NCI-H2107 treated with DMSO at 0.1 percent for 48 hours (cell line): ENCODE measurements at regions not wholly inside any gene's neighbourhood (a gene's known extent, or its start where the extent isn't known, plus 50 kb on each side); places are given as distances from the start of the nearest gene placed in this dataset.

Source experiments
- DNase-seq: peaks from one replicate; lab custom pipeline; 2025; ENCODE audit not compliant: unreplicated experiment; lab: John Stamatoyannopoulos, UW

DNA sequence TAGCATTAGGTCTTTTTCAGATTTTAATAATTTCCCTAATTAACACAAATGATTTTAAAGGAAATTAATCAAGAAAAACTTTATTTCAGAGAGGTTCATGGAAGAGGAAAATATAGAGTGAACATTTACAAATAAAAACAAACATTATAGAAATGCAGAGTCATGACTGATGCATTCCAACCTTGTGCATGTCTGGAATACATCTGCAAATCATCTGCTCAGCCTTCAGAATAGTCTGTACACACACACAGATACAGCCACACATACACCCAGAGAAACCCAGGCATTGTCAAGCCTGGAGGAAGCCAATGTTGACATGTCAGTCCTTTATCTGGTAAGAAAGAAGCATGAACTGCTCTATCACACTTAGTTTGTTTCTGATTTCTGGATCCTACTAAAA, 61.3 kb upstream of the NFKB1 start:
- no peak for DNase-seq

DNA sequence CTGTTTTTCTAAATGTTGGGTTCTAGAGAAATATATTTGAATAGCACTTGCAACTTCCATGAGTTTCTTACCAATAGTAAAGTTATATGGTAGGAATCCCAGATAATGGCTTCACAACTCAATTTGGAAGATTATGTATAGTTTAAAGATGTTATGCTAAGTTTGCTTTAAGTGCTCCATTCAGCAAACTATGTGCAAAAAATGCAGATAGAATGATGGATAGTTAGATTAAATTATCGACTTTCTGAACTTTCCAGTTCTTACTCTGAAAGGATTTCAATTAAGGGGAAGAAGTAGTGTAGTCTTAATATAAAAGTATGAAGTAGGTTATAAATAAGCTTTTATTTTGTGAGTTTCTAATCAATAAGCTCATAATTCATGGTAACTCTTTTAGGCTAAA, 60.7 kb upstream of the NFKB1 start:
- no peak for DNase-seq

DNA sequence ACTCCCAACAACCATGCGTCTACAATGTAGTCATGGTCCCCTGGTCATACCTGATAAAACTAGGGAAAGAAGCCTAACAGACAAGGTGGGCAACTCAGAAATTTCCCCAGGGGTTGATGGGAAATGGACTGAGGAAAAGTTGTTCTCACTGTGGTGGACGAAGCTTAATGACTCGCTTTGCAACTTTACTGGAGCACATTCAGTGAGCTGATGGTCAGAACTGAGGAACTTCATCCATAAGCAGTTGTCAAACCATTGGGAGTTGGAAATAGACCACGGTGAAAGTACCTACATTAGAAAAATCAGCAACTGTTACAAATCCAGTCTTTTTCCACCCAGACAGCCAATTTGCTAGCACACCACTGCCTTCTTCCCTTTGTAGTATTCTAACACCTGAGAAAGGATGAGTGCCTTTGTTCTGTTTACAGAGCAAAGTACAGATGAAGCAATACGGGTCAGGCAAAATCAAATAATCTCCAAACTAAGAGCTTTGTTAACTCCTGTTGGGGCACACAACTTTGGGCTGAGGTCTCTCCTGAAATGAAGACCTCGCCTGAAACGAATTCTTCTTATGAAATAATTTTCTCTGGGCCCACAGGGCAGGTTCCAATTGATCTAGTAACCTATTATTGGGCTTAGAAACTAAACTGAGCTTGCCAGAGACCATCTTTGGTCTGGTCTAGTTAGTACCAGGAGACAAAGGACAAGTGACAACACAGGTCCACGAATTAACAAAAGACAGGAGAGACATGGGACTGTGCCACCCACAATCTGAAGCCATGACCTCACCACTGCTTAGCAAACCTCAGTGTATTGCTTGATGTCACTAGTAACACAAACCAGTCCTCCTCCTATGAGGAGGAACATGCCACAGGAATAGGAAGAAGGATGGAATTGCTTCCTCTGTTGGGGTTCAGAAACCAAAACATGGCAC, 58.9 kb upstream of the NFKB1 start:
- DNase-seq, result no peak

DNA sequence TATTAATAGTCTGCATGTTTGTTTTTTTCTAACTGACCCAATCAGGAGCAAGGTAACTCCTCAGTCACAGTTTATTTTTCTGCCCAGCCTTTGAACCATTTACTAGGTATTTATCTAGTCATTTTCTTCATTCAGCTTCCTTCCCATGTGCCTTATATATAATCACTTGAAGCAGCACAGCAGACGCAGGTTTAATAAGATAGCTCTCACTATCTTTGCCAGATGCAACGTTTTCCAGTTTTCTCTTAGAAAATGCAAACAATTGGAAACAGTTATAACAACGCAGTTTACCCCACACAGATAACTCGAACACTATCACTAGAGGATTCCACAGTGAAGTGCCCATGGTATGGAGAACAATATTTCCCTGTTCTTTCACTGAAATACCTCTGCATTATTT, 56.4 kb upstream of the NFKB1 start:
- no peak for DNase-seq

DNA sequence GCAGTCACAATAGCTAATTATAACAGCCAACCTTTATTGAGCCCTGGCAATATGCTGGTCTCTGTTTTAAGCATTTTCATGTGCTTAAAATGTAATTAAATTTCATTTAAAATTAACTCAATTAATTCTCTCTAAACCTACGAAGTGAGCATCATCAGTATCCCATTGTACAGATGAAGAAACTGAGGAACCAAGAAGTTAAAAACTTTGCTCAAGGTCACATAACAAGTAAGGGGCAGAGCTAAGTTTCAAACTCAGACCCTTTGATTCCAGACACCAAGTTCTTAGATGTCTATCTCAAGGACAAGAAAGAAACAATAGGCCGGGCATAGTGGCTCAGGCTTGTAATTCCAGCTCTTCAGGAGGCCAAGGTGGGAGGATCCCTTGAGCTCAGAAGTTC, 55.9 kb upstream of the NFKB1 start:
- DNase-seq, result no peak

DNA sequence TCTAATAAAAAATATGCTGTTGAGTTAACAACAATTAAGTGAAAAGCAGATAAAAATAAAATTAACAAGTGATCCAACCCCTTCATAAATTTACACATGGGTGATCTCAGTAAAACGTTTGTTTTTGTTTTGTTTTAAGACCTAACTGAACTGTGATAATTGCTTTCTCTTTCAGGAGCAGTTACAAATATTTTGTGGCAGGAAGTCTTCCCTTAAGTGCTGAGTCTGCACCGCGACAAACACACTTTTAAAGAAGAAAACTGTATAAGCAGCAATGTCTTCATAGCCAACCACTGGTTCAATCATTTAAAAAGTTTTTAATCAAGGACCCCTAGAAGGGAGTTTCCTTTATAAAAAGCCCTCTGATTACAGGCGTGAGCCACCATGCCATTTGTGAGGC, 53.7 kb upstream of the NFKB1 start:
- no peak for DNase-seq

DNA sequence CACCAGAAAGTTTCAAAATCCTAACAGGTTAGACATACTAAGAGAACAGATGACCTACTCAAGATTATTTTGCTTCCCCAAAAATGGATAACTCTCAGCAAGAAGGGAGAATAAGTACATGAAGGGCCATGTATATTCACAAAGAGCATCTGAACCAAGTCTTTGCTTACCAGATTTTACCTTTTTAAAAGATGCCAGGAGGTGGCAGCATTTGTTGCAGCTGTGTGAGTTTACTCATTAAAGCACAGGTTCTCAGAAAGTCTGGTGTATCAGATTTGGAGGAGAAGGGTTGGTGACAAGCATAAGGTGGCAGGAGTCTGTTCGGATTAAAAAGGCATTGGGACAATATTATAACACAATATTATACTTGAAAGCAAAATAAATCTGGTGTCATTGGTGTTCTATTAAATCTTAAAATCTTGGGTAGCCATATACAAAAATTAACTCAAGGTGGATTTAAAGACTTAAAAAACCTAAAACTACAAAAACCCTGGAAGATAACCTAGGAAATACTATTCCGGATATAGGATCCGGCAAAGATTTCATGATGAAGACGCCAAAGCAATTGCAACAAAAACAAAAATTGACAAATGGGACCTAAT, 51.3 kb upstream of the NFKB1 start:
- DNase-seq, result peak; percentile 52

DNA sequence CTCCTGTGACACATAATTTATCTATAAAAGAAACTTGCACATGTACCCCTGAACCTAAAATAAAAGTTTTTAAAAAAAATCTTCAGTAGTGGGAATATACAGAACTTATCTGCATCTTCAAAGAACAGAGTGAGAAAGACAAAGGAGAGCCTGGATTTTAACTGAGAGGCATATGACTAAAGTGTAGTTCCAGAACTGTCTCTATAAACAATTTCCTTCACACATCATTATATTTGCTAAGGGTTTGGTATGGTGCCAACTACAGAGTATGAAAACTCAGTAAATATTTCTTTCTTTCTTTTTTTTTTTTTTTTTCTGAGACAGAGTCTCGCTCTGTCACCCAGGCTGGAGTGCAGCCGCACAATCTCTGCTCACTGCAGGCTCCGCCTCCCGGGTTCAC, 49.9 kb upstream of the NFKB1 start:
- DNase-seq, result no peak
